Femur (tissue), 1 donor: ENCODE measurements at regions not wholly inside any gene's neighbourhood (a gene's known extent, or its start where the extent isn't known, plus 50 kb on each side); places are given as distances from the start of the nearest gene placed in this dataset.

Experiments
- DNase-seq: peaks from one replicate; pipeline ENCODE4 v3.0.0-alpha.2; 2017

DNA sequence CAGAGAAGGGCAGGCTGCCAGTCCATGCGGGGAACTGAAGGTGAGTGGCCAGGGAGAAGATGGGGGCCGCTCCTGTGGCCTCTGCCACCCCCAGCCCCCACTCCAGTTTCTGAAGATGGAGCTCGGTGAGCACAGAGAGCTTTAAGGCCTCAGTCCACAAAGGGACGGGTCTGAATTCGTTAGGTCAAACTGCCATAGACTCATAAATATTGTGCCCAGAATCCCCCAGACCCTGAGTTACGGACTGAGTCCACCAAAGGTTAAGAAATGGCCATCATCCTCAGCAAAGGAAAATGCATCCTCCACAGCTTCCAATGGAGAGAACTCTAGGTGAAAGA, 344.2 kb downstream of the BUD13 start:
- DNase-seq, result no peak

DNA sequence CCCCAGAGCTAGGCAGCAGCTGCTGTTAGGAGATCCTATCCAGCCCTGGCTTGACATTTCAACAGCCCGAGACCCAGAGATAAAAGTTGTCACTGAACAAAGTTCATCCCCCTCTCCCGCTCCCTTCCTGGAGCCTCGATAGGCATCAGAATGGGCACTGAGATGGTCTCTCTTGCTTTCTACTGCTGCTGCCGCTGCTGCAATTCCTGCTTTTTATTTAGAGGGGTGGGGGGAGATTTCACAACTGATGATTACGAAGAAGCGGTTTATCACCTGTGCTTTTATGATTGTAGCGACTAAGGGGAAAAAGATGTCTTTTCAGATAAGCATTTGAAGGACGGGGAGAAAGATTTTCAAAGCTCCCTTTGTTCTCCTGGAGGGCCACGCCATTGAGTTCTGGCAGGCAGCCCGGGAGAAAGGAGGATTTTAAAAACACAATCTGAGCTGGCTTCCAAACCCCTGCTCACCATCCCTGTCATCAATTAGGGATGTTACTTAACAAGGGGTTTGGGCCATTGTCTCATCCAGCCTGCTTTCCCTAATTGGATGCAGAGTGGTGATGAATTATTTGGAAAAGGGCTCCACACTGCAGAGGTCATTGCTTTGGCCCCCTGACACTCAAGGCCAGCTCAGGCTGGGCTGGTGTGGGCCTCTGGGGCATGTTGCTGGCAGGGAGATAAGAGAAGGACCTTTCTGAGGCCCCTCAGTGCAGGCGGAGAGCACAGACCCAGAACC, 344.7 kb downstream of the BUD13 start:
- DNase-seq, result no peak

DNA sequence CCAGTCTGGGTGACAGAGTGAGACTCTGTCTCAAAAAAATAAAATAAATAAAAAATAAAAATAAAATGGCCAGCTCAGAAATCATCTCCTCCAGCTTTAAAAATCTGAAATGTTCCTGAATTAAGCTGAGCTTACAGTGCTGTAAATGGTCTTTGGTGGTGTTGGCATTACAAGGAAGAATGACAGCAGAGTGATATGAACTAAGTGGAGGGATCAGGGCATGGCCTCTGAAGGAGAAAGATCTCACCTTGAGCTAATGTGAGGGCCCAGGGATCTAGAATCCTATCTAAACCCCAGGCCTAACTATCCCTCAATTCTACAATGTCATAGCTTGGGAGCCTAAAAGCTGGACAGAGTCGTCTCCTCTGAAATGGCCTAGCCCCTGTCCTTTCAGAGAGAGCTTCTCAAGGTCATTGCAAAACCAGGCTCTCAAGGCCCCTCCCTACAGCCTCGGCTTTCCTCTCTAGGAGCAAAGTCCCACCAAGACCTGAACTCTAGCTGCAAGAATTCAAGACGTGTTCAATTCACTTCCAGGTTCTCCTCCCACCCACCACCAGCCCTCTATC, 345.4 kb downstream of the BUD13 start:
- DNase-seq, result no peak

DNA sequence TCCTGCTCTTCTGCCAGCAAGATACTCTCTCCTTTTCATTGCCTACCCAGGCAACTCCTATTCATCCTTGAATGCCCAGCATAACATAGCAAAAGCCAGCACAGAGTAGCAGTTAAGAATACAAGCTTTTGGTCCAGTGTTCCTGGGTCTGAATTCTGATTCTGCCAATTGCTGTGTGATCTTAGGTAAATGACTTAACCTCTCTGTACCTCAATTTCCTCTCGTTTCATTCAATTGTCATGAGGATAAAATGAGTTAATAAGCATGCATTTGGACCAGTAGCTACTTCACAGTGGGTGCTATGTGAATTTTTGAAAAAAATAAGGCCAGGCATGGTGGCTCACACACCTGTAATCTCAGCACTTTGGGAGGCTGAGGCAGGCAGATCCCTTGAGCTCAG, 346.0 kb downstream of the BUD13 start:
- DNase-seq, result no peak

DNA sequence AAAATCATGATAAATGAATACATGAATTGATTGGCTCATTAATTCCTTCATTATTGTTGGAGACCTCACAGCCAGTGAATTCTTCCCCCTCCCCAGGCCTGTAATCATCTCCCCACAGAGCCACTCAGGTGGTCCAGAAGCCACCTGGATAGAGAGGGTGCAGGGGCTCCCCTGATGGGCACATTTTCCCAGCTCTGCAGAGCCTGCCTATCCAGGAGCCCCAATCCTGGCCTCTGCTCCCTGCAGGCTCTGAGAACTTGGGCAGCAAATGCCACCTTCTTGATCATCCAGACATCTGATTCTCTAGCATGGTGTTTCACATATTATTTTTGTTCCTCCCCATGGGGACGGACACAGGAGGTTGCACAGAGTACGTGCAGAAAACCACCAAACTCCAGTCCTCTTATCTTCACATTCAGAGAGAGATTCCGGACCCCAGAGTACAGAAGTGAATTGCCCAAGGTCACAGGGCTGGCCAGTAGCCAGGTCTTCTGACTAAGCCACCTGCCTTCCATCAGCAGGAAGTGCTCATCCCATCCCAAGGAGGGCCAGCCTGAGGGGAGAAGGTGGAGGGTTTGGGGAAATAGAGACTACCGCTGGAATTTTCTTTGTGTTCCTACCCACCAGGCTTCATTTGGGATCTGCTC, 348.0 kb downstream of the BUD13 start:
- DNase-seq, result no peak

DNA sequence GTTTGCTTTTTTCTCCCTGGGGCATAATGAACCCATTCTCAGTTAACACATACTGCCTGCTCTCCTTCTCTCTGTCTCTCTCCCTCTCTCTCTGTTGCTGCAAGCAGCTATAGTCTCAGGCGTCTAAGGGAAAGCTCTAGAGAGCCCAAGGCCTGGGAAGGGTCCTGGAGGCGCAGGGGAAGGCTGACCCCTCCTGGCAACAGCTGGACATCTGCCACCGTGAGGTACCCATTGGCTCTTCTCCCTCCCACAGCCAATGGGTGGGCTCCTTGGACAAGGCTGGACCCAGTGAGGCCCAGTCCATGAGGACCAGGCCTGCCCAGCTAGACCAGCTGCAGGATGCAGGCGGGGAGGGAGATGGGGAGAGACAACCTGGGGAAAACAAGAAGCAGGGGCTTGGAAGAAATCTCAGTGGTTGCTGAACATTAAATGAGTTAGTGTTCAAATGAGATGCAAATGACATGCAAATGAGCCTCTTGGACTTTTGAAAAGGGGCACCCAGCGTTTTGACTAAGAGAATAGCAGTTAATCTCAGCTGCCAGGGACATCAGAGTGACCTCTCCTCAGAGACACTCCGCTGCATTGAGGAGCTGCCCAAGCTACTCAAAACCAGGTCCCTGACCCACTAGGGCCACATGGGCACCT, 349.7 kb downstream of the BUD13 start:
- no peak for DNase-seq

DNA sequence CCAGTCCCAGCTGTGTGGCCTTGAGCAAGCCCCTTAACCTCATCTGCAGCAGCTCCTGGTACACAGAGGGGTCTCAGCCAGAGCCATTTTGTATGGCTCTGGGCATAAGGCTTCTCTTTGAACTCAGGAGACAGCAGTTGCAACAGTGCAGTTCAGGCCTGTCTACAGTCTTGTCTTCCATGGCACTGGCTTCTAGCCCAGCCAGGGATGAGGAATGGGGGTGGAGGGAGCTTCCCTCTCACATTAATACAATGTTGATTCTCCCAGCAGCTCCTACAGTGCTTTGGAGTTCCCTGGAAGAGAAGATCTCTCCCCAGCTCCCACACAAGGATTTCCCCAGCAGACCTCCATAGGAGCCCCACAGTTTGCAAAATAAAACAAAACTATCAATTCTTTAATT, 350.2 kb downstream of the BUD13 start:
- no peak for DNase-seq

DNA sequence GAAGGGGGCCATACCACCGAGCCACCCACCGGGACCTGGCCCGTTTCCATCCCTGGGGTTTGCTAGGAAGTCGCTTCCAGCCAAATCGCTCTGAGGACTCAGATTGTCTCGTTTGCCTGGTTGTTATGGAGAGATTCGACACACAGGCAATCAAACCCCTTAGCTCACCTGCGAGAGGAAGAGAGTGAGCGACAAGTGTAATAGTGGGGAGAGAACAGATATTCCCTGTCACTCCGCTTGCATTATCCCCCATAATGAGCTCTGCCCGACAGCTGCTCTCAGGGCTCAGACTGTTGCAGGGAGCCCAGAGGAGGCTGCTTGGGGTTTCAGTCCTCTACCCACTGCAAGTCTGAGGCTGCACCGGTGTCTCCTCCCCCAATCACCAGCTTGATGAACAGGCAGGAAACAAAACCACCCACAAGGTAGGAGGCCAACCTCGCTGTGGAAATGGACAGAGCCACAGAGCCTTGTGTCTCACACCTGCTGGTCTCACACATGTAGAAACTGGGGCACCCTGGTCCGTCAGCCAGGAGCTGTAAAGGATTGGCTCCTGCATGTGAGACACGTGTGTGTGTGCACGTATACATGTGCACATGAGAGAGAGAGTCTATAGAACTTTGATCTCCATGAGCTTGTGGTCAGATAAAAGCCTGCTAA, 351.1 kb downstream of the BUD13 start:
- no peak for DNase-seq

DNA sequence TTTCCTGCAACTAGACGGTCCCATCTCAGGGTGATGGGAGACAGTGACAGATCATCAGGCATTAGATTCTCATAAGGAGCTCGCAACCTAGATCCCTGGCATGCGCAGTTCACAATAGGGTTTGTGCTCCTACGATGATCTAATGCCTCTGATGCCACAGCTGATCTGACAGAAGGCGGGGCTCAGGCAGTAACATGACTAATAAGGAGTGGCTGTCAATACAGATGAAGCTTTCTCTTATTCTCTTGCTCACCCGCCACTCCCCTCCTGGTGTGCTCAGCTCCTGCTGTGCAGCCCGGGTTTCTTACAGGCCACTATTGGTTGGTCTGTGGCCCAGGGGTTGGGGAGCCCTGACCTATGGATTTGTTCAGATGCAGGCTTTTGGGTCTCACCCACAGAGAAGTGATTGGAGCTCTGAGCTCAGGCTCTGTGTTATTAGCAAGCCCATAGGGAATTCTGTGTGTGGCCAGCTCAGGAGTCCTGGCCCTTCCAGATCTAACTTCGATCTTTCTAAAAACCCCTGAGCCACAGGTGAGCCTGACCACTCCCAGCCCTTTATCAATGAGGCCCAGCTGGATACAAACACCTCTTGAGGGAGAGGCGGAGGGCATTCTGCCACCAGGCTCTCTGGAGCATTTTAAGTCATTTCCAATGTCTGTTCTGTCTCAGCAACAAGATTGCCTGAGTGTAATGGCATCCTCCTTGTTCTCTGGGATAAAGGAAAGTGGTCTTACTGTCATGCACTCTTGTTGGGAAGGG, 351.8 kb downstream of the BUD13 start:
- DNase-seq, result no peak

DNA sequence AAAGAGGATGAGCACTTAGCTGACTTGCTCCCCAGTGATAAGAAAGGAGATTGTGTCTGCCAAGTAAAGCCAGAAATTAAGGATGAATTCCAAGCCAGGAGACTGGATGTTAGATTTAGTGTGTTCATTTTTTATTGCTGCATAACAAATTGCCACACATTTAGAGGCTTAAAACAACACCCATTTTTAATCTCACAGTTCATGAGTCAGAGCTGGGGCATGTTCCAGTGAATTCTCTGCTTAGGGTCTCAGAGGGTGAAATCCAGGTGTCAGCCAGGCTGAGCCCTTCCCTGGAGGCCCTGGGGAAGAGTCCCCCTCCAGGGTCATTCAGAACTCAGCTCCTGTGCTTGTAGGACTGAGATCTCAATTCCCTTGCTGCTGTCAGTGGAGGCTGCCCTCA, 352.8 kb downstream of the BUD13 start:
- DNase-seq, result no peak

DNA sequence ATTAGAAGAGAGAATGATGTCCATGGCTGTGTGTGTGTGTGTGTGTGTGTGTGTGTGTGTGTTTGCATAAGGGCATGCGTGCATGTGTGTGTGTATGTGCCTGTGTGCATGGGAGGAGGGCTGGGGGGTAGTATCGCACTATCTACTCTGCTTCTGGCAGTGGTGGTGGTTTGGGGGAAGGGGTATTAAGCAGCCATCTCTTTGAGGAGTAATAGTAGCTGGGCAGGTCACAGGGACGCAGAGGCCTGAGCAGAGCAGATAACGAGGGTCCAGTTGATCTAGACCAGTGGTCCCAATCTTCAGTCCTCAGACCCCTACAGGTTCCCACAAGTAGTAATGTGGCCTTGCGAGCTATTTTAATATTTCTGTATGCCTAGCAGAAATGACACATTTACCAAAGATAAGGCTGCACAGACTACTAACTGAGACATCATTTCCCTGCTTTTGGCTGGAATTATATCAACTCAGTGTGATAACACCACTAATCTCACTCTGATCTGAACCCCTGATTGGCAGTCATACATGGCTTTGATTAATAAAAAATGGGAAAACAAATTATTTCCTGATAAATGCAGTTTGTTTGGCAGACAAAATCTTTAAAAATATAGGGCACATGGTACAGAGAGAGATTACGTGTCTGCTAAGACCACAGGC, 354.3 kb downstream of the BUD13 start:
- no peak for DNase-seq

DNA sequence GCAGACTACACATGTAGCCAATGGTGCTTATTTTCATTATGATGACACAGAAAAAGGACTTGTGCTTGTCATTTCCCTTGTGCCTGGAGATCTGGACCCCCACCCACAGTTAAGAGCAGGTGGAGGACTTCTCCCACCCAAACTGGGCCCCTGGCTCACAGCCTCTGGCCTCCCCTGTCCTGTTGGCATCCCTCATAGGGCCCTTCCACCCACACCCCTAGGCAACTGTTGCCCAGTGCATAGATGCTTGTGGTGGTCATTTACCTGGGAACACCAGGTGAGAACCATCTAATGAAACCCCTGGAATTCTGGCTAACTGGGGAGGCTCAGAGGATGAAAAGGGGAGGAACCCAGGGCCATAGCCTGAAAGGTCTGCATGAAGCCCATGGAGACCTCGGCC, 355.9 kb downstream of the BUD13 start:
- DNase-seq, result no peak

DNA sequence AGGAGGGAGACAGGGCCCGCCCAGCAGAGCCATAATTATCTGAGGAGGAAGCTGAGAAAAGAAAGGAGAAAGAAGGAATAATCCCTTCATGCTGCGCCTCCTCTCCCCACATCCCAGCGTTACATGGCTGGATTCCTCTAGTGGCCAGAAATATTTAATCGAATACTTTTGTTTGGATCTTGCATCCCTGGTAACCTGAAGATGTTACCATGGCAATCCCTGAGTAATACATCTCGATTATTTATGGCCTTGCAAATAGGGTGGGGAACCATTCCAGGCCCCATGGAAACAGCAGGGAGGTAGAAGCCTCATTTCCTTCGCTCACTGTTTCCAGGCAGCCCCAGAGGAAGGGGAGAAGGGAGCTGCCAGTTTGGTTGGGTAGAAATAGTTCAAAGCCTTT, 357.7 kb downstream of the BUD13 start:
- DNase-seq, result peak; percentile 80

DNA sequence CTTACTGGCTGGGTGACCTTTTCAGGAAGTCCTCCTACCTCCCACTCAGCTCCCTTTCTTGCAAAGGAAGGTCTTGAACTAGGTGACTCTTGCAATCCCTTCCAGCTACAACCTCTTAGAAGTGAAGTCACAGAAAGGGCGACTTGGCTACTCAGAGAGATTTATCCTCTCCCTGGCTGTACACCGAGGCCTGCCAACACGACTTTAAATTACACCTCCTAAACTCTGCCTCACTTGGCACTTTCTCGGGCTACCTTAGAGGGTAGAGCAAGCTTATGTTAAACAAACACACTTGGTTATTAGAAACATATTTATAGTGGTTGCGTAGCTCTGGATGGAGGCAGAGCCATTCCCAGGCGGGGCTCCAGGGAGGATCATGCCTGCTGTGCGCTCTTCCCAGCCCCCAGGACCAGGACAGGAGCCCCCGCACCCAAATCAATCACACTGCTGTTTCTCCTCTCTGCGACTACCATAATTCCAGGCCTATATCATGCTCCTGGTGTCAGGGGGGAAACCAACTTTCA, 358.4 kb downstream of the BUD13 start:
- peak; percentile 38 for DNase-seq

DNA sequence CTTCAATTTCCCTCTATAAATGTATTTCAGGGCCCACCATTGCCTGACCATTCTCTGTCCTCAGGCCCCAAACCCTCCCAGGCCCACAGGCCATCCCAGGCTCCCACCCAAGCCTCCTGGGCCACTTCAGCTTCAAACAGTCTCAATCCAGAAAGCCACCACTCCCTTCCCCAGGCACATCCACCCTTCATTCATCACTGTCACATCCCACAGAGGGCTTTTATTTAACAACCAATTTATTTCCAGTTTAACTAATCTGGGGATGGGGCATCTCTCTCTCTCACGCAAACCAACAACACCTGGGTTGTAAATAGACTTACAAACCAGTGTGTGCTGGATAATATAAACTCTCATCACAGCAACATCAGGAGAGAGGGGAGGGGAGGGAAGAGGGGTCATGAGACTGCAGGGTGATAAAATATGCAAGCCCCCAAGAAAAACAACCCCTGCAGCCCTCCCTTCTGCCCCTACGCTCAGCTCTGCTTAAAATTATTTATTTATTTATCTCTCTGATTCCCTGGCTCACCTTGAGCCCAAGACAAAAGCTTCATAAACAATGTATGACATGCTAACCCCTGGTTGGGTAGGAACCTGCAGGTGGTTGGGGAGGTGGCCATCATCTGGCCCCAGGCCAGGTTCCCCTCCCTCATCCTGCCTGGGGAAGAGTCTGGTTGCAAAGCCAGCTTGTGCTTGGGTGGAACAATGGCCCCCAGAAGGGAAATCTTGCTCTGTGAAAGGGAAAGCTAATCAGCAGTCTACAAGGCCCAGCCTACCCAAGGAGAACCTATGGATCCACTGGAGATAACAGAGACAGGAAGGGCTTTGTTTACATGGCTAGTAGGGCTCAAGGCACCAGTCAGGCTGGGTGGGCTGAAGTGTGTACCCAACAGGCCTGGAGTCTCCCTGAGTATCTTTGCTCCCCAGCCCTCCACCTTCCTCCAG, 359.2 kb downstream of the BUD13 start:
- DNase-seq, result no peak

DNA sequence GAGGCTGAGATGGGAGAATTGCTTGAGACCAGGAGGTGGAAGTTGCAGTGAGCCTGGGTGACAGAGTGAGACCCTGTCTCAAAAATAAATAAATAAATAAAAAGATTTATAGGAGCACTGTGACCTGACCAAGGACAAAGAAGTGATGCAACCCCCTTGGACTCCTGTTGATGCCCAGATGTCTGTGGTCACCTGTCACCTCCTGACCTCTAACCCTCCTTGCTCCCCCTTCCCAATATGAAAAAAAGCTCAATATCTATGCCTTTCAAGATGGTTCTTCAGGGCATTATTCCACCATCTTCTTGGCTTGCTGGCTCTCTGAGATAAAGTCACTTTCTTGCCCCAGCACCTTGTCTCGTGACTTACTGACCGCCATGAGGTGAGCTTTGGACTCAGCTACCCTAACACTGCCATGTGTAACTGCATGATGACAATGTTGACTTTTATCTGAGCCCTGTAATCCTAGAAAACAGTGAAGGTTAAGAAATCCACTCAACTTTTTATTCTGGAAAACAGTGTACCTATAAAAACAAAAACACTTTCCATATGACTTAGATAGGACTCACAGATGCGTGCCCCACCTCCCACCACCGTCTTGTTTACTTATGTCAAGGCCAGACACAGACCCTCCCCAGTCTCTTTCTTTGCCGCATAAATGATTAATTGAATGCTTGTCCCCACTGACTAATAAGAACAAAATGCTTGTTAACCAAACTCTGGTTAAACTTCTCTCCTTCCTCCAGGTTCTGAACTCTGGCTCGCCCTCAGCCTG, 360.5 kb downstream of the BUD13 start:
- no peak for DNase-seq

DNA sequence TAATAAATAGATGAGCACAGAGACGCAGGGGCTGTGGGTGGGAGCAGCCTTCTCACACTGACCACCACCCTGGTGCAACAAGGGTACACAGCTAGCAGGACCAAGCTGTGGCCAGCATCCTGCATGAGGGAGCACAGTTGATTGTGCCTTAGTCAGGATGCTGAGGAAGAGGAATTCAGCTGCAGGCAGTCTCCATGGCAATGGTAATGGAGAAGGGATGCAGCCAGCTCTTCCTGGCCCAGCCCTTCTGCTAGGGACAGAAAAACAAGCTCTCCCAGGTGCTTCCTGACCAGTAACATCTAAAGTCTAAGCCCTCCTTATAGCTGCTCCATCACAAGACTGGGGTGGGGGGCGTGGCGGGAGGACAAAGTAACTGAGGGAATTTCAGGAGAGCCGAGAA, 363.5 kb downstream of the BUD13 start:
- DNase-seq, result no peak

DNA sequence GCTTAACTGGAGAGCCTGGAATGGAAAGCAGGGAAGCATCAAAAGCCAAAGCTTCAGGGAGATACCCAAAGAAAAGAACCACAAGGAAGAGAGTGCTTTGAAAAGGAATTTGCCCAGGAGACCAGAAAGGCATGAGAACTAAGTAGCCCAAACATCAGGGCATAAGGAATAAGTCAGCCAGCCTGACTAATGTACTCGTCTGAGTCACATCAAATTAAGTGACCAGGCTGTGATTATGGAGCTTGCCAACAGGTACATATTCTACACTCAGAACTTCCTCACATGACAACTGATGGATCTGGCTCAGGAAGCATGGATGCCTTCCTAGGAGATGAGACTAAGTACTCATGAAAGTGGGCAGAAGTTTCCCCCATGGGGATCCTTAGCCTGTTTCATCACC, 366.7 kb downstream of the BUD13 start:
- no peak for DNase-seq

DNA sequence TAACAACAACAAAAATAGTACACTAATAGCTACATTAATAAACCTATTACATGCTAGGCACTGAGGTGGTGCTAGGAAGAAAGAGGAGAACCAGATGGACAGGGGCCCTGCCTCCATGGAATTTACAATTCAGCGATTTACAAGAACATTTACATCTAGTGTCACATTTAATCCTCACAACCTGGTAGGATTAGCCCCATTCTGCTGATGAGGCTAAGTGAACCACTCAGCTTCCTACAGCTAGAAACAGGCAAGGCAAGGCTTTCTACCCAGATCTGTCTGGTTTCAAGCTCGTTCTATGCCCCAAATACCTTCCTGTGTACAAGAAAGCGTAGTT, 368.4 kb downstream of the BUD13 start:
- no peak for DNase-seq

DNA sequence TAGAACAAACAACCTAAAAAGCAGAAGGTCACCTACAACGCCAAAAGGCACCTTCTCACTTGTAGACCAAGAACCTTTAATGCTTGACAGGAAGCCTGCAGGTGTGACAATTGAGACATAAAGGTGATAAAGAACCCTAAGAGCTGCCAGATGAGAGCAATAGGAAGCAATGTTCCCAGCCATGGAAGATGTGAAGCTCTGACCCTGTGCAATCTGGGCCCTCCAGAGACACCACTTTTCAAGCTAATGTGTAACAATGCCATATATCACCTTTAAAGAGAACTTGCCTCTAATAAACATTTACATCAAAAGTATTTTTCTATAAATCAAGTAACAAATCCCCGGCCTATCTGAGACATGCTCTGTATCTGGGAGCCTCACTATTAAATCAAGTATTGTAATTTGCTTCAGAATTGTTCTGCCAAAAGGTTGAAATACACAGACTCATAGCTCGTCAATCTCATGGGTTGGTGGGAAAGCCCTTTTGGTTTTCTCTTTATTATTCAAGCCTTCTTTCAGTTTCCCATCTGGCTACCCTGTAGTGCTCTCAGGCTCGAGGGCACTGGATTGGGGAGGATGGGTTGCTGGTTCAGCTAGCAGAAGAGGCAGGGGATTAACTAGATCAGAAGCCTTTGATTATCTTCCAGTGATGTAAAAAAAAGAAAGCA, 368.9 kb downstream of the BUD13 start:
- DNase-seq, result no peak
